ENCODE measurements at regions not wholly inside any gene's neighbourhood (a gene's known extent, or its start where the extent isn't known, plus 50 kb on each side); places are given as distances from the start of the nearest gene placed in this dataset.

DNA sequence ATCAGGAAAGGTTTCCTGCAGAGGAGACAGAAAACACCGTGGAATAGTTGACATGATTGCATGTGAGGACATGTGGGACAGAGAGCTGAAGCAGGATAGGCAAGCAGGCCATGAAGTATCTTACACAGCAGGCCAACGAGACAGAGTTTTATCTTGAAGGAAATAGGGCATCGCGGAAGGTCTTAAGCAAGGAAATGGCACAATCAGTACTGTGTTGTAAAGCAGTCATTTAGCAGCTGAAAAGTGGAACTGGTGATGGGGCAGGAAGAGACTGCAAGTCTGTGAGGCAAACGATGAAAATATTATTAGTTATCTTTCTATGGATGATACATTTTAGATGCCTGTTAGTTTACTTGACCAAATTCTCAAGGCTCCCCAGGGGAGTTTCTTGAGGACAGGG is 535.1 kb downstream of the SOX2 start:
- TF ChIP-seq, protein P1, sequence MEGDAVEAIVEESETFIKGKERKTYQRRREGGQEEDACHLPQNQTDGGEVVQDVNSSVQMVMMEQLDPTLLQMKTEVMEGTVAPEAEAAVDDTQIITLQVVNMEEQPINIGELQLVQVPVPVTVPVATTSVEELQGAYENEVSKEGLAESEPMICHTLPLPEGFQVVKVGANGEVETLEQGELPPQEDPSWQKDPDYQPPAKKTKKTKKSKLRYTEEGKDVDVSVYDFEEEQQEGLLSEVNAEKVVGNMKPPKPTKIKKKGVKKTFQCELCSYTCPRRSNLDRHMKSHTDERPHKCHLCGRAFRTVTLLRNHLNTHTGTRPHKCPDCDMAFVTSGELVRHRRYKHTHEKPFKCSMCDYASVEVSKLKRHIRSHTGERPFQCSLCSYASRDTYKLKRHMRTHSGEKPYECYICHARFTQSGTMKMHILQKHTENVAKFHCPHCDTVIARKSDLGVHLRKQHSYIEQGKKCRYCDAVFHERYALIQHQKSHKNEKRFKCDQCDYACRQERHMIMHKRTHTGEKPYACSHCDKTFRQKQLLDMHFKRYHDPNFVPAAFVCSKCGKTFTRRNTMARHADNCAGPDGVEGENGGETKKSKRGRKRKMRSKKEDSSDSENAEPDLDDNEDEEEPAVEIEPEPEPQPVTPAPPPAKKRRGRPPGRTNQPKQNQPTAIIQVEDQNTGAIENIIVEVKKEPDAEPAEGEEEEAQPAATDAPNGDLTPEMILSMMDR (conservative IDR thresholded peaks at IDR 0.05; ENCODE audit: low read depth, low read length): no peak
- TF ChIP-seq EZH2 (IDR thresholded peaks at IDR 0.05; ENCODE audit: borderline replicate concordance, low read depth, low read length, poor library complexity, severe bottlenecking): no peak
